Astrocyte of the cerebellum (primary cell): ENCODE measurements at regions not wholly inside any gene's neighbourhood (a gene's known extent, or its start where the extent isn't known, plus 50 kb on each side); places are given as distances from the start of the nearest gene placed in this dataset.
"Not testable (repeated sequence)": the region's sequence is repeated elsewhere in the genome, so short reads cannot be mapped to it uniquely, and the experiment has no call there.

Source experiments
- DNase-seq: peaks from one replicate; pipeline ENCODE4 v3.0.0-alpha.2; 2011; ENCODE audit warnings: low read depth
- H3K4me3 ChIP-seq: 2 replicates; pipeline ENCODE4 v1.5.1; 2011; ENCODE audit warnings: mild to moderate bottlenecking, low read depth, low read length, moderate library complexity
- in situ Hi-C: cut with HindIII; loops from 2 replicates; pipeline ENCODE4 v1.10.0; 2017; ENCODE audit warnings: low sequenced_read_pairs
- TF ChIP-seq, protein P1 (sequence below): IDR thresholded peaks from 2 replicates; pipeline ENCODE4 v1.5.1; 2012; ENCODE audit warnings: low read length, low read depth, moderate library complexity, mild to moderate bottlenecking; ENCODE audit errors: missing control alignments

GRCh38 chr14:106455026-106455425 is 928.6 kb downstream of the TMEM121 start:
- DNase-seq, result no peak
- TF ChIP-seq, protein P1, sequence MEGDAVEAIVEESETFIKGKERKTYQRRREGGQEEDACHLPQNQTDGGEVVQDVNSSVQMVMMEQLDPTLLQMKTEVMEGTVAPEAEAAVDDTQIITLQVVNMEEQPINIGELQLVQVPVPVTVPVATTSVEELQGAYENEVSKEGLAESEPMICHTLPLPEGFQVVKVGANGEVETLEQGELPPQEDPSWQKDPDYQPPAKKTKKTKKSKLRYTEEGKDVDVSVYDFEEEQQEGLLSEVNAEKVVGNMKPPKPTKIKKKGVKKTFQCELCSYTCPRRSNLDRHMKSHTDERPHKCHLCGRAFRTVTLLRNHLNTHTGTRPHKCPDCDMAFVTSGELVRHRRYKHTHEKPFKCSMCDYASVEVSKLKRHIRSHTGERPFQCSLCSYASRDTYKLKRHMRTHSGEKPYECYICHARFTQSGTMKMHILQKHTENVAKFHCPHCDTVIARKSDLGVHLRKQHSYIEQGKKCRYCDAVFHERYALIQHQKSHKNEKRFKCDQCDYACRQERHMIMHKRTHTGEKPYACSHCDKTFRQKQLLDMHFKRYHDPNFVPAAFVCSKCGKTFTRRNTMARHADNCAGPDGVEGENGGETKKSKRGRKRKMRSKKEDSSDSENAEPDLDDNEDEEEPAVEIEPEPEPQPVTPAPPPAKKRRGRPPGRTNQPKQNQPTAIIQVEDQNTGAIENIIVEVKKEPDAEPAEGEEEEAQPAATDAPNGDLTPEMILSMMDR, result no peak
- H3K4me3 ChIP-seq, result no peak overlapping the region
- in situ Hi-C loops, result no loop called here

DNA sequence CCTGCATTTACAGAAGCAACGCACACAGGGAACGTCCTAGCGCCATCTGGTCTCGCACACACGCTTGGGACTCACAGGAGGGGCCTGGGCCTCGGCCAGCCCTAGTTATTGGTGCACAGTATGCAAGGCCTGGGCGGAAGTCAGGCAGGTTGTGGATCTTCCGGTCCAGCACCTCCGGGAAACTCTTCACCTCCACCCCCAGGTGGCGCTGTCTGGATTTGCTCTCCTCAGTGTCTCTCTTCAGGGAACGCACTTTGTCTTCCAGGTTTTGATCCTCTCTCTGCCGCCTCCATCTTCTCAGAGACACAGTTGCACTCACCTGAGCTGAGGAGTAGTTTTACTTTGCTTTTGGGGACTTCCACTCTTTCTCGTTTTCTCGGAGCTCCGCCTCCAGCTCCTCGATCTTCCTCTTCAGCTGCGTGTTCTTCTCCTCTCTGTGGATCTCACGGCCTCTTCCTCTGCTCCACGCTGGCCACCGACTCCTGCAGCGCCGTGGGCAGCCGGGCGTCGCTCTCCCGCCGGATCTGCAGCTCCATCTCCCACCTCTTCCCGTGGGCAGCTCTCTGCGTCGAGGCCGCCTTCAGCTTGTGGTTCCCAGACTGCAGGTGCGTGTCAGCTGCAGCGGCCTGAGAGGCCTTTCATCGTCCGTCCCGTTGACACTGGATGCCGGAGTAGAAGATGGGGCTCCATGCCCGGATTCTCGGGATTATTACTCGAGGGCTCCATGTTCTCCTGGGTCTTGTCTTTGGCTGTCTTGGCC is 933.8 kb downstream of the TMEM121 start:
- H3K4me3 ChIP-seq, result no peak overlapping the region
- DNase-seq, result no peak
- TF ChIP-seq, protein P1, result no peak
- in situ Hi-C loops, result no loop called here

DNA sequence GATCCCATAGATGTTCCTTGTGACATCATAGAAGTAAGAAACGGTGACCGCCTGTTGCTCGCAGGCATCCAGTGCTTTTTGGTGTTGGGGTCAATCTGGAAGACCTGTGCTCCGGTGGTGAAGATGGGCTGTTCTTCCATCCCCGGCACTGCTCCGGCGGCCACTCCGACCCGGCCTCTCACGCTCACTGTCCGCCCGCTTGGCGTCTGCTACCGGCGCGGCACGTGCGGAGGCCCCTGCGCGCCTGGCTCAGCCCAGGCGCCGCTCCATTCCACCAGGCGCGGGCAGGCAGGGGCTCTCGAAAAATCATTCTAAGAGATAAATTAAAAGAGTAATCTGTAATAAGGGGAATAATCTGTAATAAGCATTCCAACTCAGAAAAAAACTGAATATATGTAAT is 934.5 kb downstream of the TMEM121 start:
- no peak for DNase-seq
- TF ChIP-seq, protein P1, result no peak
- no peak overlapping the region for H3K4me3 ChIP-seq
- in situ Hi-C loops, result no loop called here

DNA sequence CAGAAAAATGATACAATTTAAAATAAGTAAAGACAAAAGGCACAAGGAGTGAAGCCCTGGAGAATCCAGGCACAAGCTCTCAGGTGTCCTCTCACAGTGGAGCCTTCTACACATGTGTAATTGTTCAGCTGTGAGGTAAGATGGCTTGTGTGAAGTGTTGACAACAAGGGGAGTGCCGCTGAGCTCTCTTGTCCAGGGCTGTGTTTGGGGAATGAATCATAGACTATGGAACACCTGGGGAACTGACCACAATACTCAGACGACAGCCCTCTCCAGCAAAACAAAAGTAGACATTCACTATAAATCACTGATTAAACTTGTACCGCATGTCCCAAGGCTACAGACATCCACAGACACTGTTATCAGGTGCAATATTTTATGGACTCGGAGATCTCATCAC is 940.1 kb downstream of the TMEM121 start:
- H3K4me3 ChIP-seq, DNase-seq, in situ Hi-C loops: not testable (repeated sequence)

GRCh38 chr14:106468869-106469268 is 942.5 kb downstream of the TMEM121 start:
- in situ Hi-C loops, DNase-seq, H3K4me3 ChIP-seq: not testable (repeated sequence)

GRCh38 chr14:106470028-106470427 is 943.6 kb downstream of the TMEM121 start:
- DNase-seq, H3K4me3 ChIP-seq, in situ Hi-C loops: not testable (repeated sequence)

DNA sequence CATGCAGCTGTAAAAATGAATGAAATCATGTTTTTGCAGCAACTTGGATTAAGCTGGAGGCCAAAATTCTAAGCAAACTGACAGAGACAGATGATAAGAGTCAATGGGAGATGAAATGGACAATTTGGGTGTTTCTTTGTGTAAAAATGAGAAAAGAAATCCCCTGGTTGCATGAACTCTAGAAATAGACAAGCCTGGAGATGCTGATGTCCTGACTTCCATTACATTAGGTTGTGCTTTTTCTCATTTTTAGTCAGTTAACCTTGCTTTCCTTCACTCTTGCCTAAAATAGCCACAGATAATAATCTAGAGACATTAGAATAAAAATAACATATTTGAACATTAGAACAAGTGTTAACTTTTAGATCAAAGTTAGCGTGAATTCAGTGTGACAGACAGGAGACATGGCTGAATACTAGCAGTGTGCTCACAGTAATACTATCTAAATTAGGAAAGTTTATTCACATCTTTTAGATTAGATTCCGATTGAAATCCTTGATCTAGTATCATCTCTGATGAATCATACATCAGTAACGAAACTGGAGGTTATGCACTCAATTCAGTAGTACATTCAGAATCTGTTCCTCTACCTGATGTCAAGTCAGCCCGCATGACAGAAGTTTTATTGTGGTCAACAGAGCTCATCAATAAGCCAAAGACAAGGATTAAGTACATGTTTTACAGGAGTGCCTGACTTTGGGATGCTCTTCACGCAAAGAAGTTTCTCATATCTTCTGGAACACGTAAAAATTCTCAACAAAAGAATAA is 948.1 kb downstream of the TMEM121 start:
- H3K4me3 ChIP-seq, in situ Hi-C loops, DNase-seq: not testable (repeated sequence)

- H3K4me3 ChIP-seq, DNase-seq, in situ Hi-C loops: not testable (repeated sequence)
Measured at GRCh38 chr14:106475214-106475613, 948.8 kb downstream of the TMEM121 start.

GRCh38 chr14:106477600-106477999 is 951.2 kb downstream of the TMEM121 start:
- in situ Hi-C loops, H3K4me3 ChIP-seq, DNase-seq: not testable (repeated sequence)

DNA sequence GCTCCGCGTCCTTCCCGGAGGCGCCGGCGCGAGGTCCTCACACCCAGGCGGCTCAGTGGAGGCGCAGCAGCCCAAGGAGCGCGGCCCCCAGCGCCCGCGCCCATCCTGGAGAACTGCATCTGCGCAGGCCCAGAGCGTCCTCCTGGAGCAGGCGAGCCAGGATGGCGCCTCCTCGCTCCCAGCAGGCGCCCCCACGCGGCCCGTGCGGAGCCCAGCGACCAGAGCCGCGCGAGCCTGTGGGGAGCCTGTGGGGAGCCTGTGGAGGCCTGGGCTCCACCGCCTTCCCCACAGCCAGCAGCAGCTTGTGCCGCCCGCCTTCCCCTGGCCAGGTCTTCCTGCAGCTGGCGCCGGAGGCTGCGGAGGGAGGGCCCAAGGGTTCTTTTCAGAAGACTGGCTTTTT is 953.9 kb downstream of the TMEM121 start:
- in situ Hi-C loops, result not testable (repeated sequence)

DNA sequence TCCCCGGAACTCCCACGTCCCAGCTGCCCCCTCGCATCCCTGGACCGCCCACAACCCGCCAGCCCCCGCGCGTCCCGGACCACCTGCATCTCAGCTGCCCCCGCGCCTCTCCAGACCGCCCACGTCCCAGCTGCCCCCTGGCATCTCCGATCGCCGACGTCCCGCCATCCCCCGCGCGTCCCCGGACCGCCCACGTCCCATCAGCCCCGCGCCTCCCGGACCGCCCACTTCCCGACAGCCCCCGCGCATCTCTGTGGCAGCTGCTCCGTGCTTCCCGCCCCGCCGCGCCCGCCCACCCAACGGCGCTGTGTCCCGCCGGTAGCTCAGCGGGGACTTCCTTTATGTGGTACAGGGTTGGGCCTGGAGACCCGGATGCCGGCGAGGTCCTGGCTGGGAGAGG is 955.8 kb downstream of the TMEM121 start:
- H3K4me3 ChIP-seq, DNase-seq, in situ Hi-C loops: not testable (repeated sequence)

More for the DNA sequence above, 953.9 kb downstream of the TMEM121 start:
- DNase-seq, H3K4me3 ChIP-seq: not testable (repeated sequence)
